ENCODE measurements at regions not wholly inside any gene's neighbourhood (a gene's known extent, or its start where the extent isn't known, plus 50 kb on each side); places are given as distances from the start of the nearest gene placed in this dataset.

DNA sequence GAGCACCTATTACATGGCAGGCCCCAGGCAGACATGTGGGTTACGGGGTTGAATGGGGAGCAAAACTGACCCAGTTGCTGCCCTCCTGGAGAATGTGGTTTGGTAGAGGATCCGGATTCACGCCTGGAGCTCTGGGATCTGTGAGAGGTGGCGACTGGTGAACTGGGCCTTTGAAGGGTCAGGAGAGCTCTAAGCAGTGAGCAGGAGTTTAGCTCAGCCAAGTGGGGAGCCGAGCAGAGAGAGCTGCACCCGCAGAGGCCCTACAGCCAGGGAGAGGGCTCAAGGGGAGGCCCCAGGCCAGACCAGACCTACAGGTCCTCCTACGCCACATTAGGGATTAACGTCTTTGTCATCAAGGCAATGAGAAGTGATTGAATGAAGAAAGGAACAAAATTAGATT is 179.8 kb upstream of the TLE3 start:
- H3K27me3 ChIP-seq = no peaks in the 10 kb centered on the region
- WGBS, 4 donors = 96 to 98% (median 97%) methylated on average over 8 of the region's 8 CpGs
- no peaks in the 10 kb centered on the region for H3K36me3 ChIP-seq
- no peak overlapping the region for H3K4me3 ChIP-seq
- no peak for DNase-seq
- TF ChIP-seq, protein P1, sequence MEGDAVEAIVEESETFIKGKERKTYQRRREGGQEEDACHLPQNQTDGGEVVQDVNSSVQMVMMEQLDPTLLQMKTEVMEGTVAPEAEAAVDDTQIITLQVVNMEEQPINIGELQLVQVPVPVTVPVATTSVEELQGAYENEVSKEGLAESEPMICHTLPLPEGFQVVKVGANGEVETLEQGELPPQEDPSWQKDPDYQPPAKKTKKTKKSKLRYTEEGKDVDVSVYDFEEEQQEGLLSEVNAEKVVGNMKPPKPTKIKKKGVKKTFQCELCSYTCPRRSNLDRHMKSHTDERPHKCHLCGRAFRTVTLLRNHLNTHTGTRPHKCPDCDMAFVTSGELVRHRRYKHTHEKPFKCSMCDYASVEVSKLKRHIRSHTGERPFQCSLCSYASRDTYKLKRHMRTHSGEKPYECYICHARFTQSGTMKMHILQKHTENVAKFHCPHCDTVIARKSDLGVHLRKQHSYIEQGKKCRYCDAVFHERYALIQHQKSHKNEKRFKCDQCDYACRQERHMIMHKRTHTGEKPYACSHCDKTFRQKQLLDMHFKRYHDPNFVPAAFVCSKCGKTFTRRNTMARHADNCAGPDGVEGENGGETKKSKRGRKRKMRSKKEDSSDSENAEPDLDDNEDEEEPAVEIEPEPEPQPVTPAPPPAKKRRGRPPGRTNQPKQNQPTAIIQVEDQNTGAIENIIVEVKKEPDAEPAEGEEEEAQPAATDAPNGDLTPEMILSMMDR (IDR thresholded peaks at IDR 0.05) = no peak
- TF ChIP-seq POLR2A (IDR thresholded peaks at IDR 0.05) = no peak
- no peak overlapping the region for H3K27ac ChIP-seq
- intact Hi-C loops (cut with DNase I) = no loop called here
- ATAC-seq = no peak
- H3K4me1 ChIP-seq = peaks cover 0 to 3% (median 0%) of the 10 kb centered on the region in 12 donors
- H3K9me3 ChIP-seq = no peaks in the 10 kb centered on the region

DNA sequence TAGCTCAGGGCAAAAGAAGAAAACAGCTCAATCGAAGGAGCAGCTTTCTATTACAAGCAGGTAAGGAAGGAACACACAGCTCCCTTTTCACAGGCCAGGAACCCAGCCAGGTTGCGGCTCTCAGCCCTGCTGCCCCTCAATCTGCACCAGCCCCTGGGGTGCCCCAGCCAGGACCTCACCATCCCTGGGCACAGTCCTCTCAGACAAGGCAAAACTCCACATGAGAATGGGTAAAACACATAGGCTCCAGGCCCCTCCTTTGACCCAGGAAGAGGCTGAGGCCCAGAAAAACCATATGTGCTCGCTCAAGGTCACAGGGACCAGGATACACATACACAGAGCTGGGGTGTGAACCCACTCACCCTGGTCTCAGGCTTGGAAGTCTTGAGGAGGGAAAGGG is 178.7 kb upstream of the TLE3 start:
- H3K4me1 ChIP-seq = peaks cover 0 to 12% (median 6%) of the 10 kb centered on the region in 12 donors
- 84 to 96% (median 95%) methylated on average over 2 to 3 of the region's 3 CpGs for WGBS, 4 donors
- H3K9me3 ChIP-seq = no peaks in the 10 kb centered on the region
- no peak for TF ChIP-seq POLR2A (IDR thresholded peaks at IDR 0.05)
- TF ChIP-seq, protein P1 (IDR thresholded peaks at IDR 0.05) = no peak
- DNase-seq (no peak), ATAC-seq (no peak)
- no peaks in the 10 kb centered on the region for H3K36me3 ChIP-seq
- no peak overlapping the region for H3K4me3 ChIP-seq
- H3K27me3 ChIP-seq = no peaks in the 10 kb centered on the region
- H3K27ac ChIP-seq = no peak overlapping the region
- intact Hi-C loops (cut with DNase I) = no loop called here

DNA sequence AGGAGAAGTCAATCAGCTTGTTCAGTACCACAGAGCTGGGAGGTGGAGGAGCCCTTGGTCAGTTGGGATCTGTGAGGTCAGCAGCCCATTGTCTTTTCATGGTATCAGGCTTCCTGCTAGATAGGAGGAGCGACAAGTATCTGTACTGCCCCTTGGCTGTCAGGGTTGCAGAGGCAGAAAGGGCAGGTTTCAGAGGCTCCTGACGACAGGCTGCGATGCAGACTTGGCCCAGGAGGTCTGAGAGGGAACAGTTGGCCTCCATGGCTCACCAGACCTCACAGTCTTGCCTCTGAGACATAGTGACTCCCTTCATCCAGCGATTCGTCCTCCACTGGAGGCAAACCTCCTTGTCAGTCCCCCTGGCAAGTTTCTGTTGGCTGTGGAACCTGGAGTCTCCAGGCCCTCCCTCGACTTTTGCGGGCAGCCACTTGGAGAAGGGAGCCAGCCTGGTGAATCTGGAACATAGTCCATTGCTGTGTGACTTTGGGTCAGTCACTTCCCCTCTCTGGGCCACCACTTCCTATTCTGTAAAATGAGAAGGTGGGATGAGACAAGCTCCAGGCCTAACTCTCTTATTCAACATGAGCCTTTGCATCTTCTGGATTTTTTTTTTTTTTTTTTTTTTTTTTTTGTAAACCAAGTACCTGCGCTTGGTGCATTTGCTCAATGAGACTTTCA is 177.9 kb upstream of the TLE3 start:
- peak in 1 of 4 donors; percentile 50 for ATAC-seq
- H3K9me3 ChIP-seq = no peaks in the 10 kb centered on the region
- 80 to 89% (median 87%) methylated on average over 6 to 8 of the region's 8 CpGs for WGBS, 4 donors
- H3K27me3 ChIP-seq = no peaks in the 10 kb centered on the region
- TF ChIP-seq, protein P1 (IDR thresholded peaks at IDR 0.05) = no peak
- H3K4me3 ChIP-seq = no peak overlapping the region
- H3K27ac ChIP-seq = no peak overlapping the region
- DNase-seq = no peak
- intact Hi-C loops (cut with DNase I) = no loop called here
- peaks cover 7 to 20% (median 14%) of the 10 kb centered on the region in 12 donors for H3K4me1 ChIP-seq
- no peaks in the 10 kb centered on the region for H3K36me3 ChIP-seq

DNA sequence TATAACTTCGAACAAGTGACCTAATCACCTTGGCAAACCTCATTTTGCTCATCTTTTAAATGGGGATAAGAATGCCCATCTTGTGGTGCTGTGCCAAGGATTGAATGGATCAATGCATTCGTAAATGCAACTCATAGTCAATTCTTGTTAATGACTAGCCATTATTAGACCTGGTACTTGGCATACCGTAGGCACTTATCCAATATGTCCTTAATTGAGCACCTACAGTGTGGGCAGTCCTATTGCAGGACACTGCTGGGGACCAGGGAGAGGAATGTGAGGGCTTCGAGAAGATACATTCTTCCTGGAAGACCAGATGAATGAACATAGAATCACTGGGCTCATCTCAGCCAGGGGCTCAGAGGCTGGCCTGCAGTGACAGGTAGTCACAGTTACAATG is 177.2 kb upstream of the TLE3 start:
- H3K4me1 ChIP-seq = peaks cover 8 to 27% (median 20%) of the 10 kb centered on the region in 12 donors
- ATAC-seq (no peak), DNase-seq (no peak)
- 69 to 95% (median 82%) methylated on average over 4 of the region's 4 CpGs for WGBS, 4 donors
- no peaks in the 10 kb centered on the region for H3K36me3 ChIP-seq
- no peak overlapping the region for H3K27ac ChIP-seq
- no peak for TF ChIP-seq POLR2A (IDR thresholded peaks at IDR 0.05)
- TF ChIP-seq, protein P1 (IDR thresholded peaks at IDR 0.05) = no peak
- no peak overlapping the region for H3K4me3 ChIP-seq
- intact Hi-C loops (cut with DNase I) = loop anchor here in 2 of 10 donors (5.0 kb wide), 2 partner anchors 108 to 178 kb away; partner anchors contain the start of gene TLE3 (in 2 of the 2)
- no peaks in the 10 kb centered on the region for H3K9me3 ChIP-seq
- H3K27me3 ChIP-seq = no peaks in the 10 kb centered on the region

All from heart left ventricle (tissue), 16 donors.